ENCODE measurements at regions not wholly inside any gene's neighbourhood (a gene's known extent, or its start where the extent isn't known, plus 50 kb on each side); places are given as distances from the start of the nearest gene placed in this dataset.
"Not testable (repeated sequence)": the region's sequence is repeated elsewhere in the genome, so short reads cannot be mapped to it uniquely, and the experiment has no call there.

GRCh38 chr16:72729552-72729951 is 318.4 kb downstream of the ZFHX3 start:
- not testable (repeated sequence) for H3K4me2 ChIP-seq; H3K79me2 ChIP-seq (ENCODE audit: insufficient read depth, low read depth); H2AFZ ChIP-seq (ENCODE audit: low read depth); H4K20me1 ChIP-seq (ENCODE audit: insufficient read depth); H3K9ac ChIP-seq; H3K27me3 ChIP-seq (ENCODE audit: insufficient read depth, low read depth); H3K27ac ChIP-seq; H3K4me3 ChIP-seq (IDR thresholded peaks at IDR 0.05; ENCODE audit: insufficient read depth, low read depth, low read length); H3K36me3 ChIP-seq (ENCODE audit: insufficient read depth)
- peaks cover 21% of the 10 kb centered on the region for H3K4me1 ChIP-seq (ENCODE audit: low read depth, poor library complexity, severe bottlenecking)

DNA sequence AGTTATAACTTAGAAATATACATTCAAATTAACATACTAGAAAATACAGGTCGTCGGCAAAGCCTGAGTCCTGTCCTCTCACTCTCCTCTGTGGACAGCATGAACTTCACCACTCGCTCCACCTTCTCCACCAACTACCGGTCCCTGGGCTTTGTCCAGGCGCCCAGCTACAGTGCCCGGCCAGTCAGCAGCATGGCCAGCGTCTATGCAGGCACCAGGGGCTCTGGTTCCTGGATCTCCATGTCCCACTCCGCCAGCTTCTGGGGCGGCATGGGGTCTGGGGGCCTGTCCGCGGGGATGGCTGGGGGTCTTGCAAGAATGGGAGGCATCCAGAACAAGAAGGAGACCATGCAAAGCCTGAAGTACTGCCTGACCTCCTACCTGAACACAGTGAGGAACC is 319.4 kb downstream of the ZFHX3 start:
- no peak overlapping the region for H3K9ac ChIP-seq
- no peak overlapping the region for H3K4me2 ChIP-seq
- TF ChIP-seq CTCF (conservative IDR thresholded peaks at IDR 0.05; ENCODE audit: low read depth, low read length): no peak
- no peak overlapping the region for H3K27ac ChIP-seq
- peaks cover 13% of the 10 kb centered on the region for H3K4me1 ChIP-seq (ENCODE audit: low read depth, poor library complexity, severe bottlenecking)
- no peaks in the 10 kb centered on the region for H4K20me1 ChIP-seq (ENCODE audit: insufficient read depth)
- H3K36me3 ChIP-seq (ENCODE audit: insufficient read depth): no peaks in the 10 kb centered on the region
- H3K79me2 ChIP-seq (ENCODE audit: insufficient read depth, low read depth): no peaks in the 10 kb centered on the region
- no peaks in the 10 kb centered on the region for H3K27me3 ChIP-seq (ENCODE audit: insufficient read depth, low read depth)
- no peak overlapping the region for H3K4me3 ChIP-seq (IDR thresholded peaks at IDR 0.05; ENCODE audit: insufficient read depth, low read depth, low read length)
- H2AFZ ChIP-seq (ENCODE audit: low read depth): no peak overlapping the region

DNA sequence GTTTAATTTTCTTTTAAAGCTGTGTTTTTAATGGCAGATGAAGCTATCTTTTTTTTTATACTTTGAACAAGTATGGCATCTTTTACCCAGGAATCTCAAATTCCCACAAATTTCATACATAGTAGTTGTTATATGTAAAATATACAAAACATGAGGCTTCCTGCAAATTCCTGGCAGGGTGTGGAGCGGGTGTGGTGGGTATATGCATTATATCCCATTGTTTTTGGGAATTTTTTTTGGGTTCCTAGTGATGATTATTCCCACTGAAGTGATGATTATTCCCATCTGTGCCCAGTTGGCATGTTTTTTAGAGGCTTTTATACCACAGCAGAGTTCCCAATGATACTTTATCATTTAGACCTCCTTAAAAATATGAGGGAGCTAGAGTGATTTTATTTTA is 320.4 kb downstream of the ZFHX3 start:
- no peak overlapping the region for H3K4me2 ChIP-seq
- peaks cover 3% of the 10 kb centered on the region for H3K4me1 ChIP-seq (ENCODE audit: low read depth, poor library complexity, severe bottlenecking)
- H3K4me3 ChIP-seq (IDR thresholded peaks at IDR 0.05; ENCODE audit: insufficient read depth, low read depth, low read length): no peak overlapping the region
- no peaks in the 10 kb centered on the region for H3K36me3 ChIP-seq (ENCODE audit: insufficient read depth)
- H3K79me2 ChIP-seq (ENCODE audit: insufficient read depth, low read depth): no peaks in the 10 kb centered on the region
- H3K27ac ChIP-seq: no peak overlapping the region
- H2AFZ ChIP-seq (ENCODE audit: low read depth): no peak overlapping the region
- TF ChIP-seq CTCF (conservative IDR thresholded peaks at IDR 0.05; ENCODE audit: low read depth, low read length): no peak
- H3K27me3 ChIP-seq (ENCODE audit: insufficient read depth, low read depth): no peaks in the 10 kb centered on the region
- H4K20me1 ChIP-seq (ENCODE audit: insufficient read depth): no peaks in the 10 kb centered on the region
- no peak overlapping the region for H3K9ac ChIP-seq

- no peak for TF ChIP-seq CTCF (conservative IDR thresholded peaks at IDR 0.05; ENCODE audit: low read depth, low read length)
- Histone ChIP-seq H3K27me3 (ENCODE audit: insufficient read depth, low read depth) (no peaks in the 10 kb centered on the region), H3K9ac (no peak overlapping the region), H2AFZ (ENCODE audit: low read depth) (no peak overlapping the region), H3K36me3 (ENCODE audit: insufficient read depth) (no peaks in the 10 kb centered on the region), H3K4me1 (ENCODE audit: low read depth, poor library complexity, severe bottlenecking) (no peaks in the 10 kb centered on the region), H3K4me2 (no peak overlapping the region), H3K27ac (no peak overlapping the region), H4K20me1 (ENCODE audit: insufficient read depth) (no peaks in the 10 kb centered on the region), H3K4me3 (IDR thresholded peaks at IDR 0.05; ENCODE audit: insufficient read depth, low read depth, low read length) (no peak overlapping the region), H3K79me2 (ENCODE audit: insufficient read depth, low read depth) (no peaks in the 10 kb centered on the region)
Measured at GRCh38 chr16:72725643-72726042, 322.3 kb downstream of the ZFHX3 start.

GRCh38 chr16:72723781-72724180 is 324.1 kb downstream of the ZFHX3 start:
- Histone ChIP-seq H3K9ac (no peak overlapping the region), H3K4me2 (no peak overlapping the region), H4K20me1 (ENCODE audit: insufficient read depth) (no peaks in the 10 kb centered on the region), H3K36me3 (ENCODE audit: insufficient read depth) (no peaks in the 10 kb centered on the region), H3K27ac (no peak overlapping the region), H3K4me1 (ENCODE audit: low read depth, poor library complexity, severe bottlenecking) (no peaks in the 10 kb centered on the region), H3K27me3 (ENCODE audit: insufficient read depth, low read depth) (no peaks in the 10 kb centered on the region), H2AFZ (ENCODE audit: low read depth) (no peak overlapping the region), H3K4me3 (IDR thresholded peaks at IDR 0.05; ENCODE audit: insufficient read depth, low read depth, low read length) (no peak overlapping the region), H3K79me2 (ENCODE audit: insufficient read depth, low read depth) (no peaks in the 10 kb centered on the region)
- TF ChIP-seq CTCF (conservative IDR thresholded peaks at IDR 0.05; ENCODE audit: low read depth, low read length): no peak
